Nephron (organoid): ENCODE measurements at regions not wholly inside any gene's neighbourhood (a gene's known extent, or its start where the extent isn't known, plus 50 kb on each side); places are given as distances from the start of the nearest gene placed in this dataset.

Experiments
- H3K27ac Mint-ChIP-seq, 3 experiments: 2 replicates each; pipeline ENCODE4 v1.8.0; 2020; ENCODE audit warnings: mixed read lengths in 3 of 3, mild to moderate bottlenecking in 2 of 3, moderate library complexity in 1 of 3
- H3K27me3 Mint-ChIP-seq: 2 replicates; pipeline ENCODE4 v1.8.0; 2021; ENCODE audit warnings: low read depth, mild to moderate bottlenecking, moderate library complexity, mixed read lengths
- H3K36me3 Mint-ChIP-seq: 2 replicates; pipeline ENCODE4 v1.8.0; 2020; ENCODE audit warnings: low read depth, mixed read lengths
- H3K4me1 Mint-ChIP-seq: 2 replicates; pipeline ENCODE4 v1.8.0; 2020; ENCODE audit warnings: mixed read lengths
- H3K4me3 Mint-ChIP-seq, 3 experiments: 2 replicates each; pipeline ENCODE4 v1.8.0; 2020; ENCODE audit warnings: mild to moderate bottlenecking in 3 of 3, mixed read lengths in 3 of 3, moderate library complexity in 2 of 3
- H3K9me3 Mint-ChIP-seq: 2 replicates; pipeline ENCODE4 v1.8.0; 2020; ENCODE audit warnings: mixed read lengths
- CTCF ChIP-seq, 3 experiments: fragments of 200-600 bp; sonication (generic); IDR thresholded peaks; one replicate each; pipeline ENCODE4 v1.5.0; 2021; ENCODE audit warnings: antibody characterized with exemption in 3 of 3; ENCODE audit not compliant: unreplicated experiment in 3 of 3

- H3K27ac Mint-ChIP-seq = no peak overlapping the region
- H3K27me3 Mint-ChIP-seq = peaks cover 7% of the 10 kb centered on the region
- no peak for TF ChIP-seq CTCF (IDR thresholded peaks at IDR 0.05; ENCODE audit: unreplicated experiment in 3 of 3)
- no peak overlapping the region for H3K4me3 Mint-ChIP-seq
- H3K4me1 Mint-ChIP-seq = no peaks in the 10 kb centered on the region
- peaks cover 4% of the 10 kb centered on the region for H3K9me3 Mint-ChIP-seq
- no peaks in the 10 kb centered on the region for H3K36me3 Mint-ChIP-seq
Observed at GRCh38 chr2:220850116-220850515, 722.0 kb downstream of the EPHA4 start.

GRCh38 chr2:220855296-220855695 is 716.8 kb downstream of the EPHA4 start:
- no peak overlapping the region for H3K27ac Mint-ChIP-seq
- H3K4me3 Mint-ChIP-seq = no peak overlapping the region
- no peak for TF ChIP-seq CTCF (IDR thresholded peaks at IDR 0.05; ENCODE audit: unreplicated experiment in 3 of 3)
- no peaks in the 10 kb centered on the region for H3K9me3 Mint-ChIP-seq
- peaks cover 5% of the 10 kb centered on the region for H3K4me1 Mint-ChIP-seq
- no peaks in the 10 kb centered on the region for H3K36me3 Mint-ChIP-seq
- H3K27me3 Mint-ChIP-seq = no peaks in the 10 kb centered on the region

GRCh38 chr2:220856486-220856885 is 715.6 kb downstream of the EPHA4 start:
- H3K4me1 Mint-ChIP-seq = peaks cover 5% of the 10 kb centered on the region
- no peaks in the 10 kb centered on the region for H3K9me3 Mint-ChIP-seq
- H3K4me3 Mint-ChIP-seq = no peak overlapping the region
- no peaks in the 10 kb centered on the region for H3K36me3 Mint-ChIP-seq
- H3K27ac Mint-ChIP-seq = no peak overlapping the region
- no peaks in the 10 kb centered on the region for H3K27me3 Mint-ChIP-seq
- no peak for TF ChIP-seq CTCF (IDR thresholded peaks at IDR 0.05; ENCODE audit: unreplicated experiment in 3 of 3)

GRCh38 chr2:220857368-220857767 is 714.7 kb downstream of the EPHA4 start:
- H3K27ac Mint-ChIP-seq = no peak overlapping the region
- H3K4me1 Mint-ChIP-seq = peaks cover 5% of the 10 kb centered on the region
- H3K27me3 Mint-ChIP-seq = no peaks in the 10 kb centered on the region
- H3K4me3 Mint-ChIP-seq = no peak overlapping the region
- no peak for TF ChIP-seq CTCF (IDR thresholded peaks at IDR 0.05; ENCODE audit: unreplicated experiment in 3 of 3)
- H3K9me3 Mint-ChIP-seq = no peaks in the 10 kb centered on the region
- H3K36me3 Mint-ChIP-seq = no peaks in the 10 kb centered on the region

GRCh38 chr2:220858101-220858500 is 714.0 kb downstream of the EPHA4 start:
- Mint-ChIP-seq H3K36me3 (no peaks in the 10 kb centered on the region), H3K4me3 (no peak overlapping the region), H3K27me3 (no peaks in the 10 kb centered on the region), H3K4me1 (peaks cover 5% of the 10 kb centered on the region), H3K27ac (peak overlapping the region in 1 of 3 experiments; percentile 58), H3K9me3 (no peaks in the 10 kb centered on the region)
- no peak for TF ChIP-seq CTCF (IDR thresholded peaks at IDR 0.05; ENCODE audit: unreplicated experiment in 3 of 3)

GRCh38 chr2:220871909-220872308 is 700.2 kb downstream of the EPHA4 start:
- TF ChIP-seq CTCF (IDR thresholded peaks at IDR 0.05; ENCODE audit: unreplicated experiment in 3 of 3) = no peak
- Mint-ChIP-seq H3K4me3 (no peak overlapping the region), H3K9me3 (peaks cover 4% of the 10 kb centered on the region), H3K27ac (no peak overlapping the region), H3K27me3 (no peaks in the 10 kb centered on the region), H3K4me1 (peaks cover 7% of the 10 kb centered on the region), H3K36me3 (peaks cover 6% of the 10 kb centered on the region)
